ENCODE measurements at regions not wholly inside any gene's neighbourhood (a gene's known extent, or its start where the extent isn't known, plus 50 kb on each side); places are given as distances from the start of the nearest gene placed in this dataset.

DNA sequence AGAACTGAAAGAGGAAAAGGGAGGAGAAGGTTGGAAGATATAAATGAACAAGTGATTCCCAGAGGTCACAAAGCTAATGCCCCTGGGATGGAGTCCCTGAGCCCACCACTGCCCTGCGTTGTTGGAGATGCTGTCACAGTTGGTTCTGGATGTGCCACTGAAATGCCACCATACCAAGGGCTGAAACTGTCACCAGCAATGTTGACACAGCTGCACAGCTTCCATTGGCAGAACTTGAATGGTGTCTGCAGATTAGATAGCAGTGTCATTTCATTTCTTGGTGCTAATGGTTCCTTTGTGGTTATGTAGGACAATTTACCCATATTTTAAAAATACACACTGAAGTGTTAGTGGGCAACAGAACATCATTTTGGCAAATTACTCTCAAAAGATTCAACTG is 120.7 kb downstream of the TBXT start:
- TF ChIP-seq CTCF (conservative IDR thresholded peaks at IDR 0.05; ENCODE audit: low read depth, low read length), result no peak
- TF ChIP-seq EZH2 (IDR thresholded peaks at IDR 0.05; ENCODE audit: low read length, unreplicated experiment), result no peak
